DND-41 (cell line): ENCODE measurements at regions not wholly inside any gene's neighbourhood (a gene's known extent, or its start where the extent isn't known, plus 50 kb on each side); places are given as distances from the start of the nearest gene placed in this dataset.

Experiments
- CTCF ChIP-seq: IDR thresholded peaks from 2 replicates; pipeline ENCODE4 v1.5.1; 2012; ENCODE audit warnings: borderline replicate concordance, low read length, moderate library complexity, mild to moderate bottlenecking; ENCODE audit not compliant: poor library complexity, severe bottlenecking; ENCODE audit errors: extremely low read depth
- EZH2 ChIP-seq: IDR thresholded peaks from 3 replicates; pipeline ENCODE4 v1.6.1; 2012; ENCODE audit warnings: borderline replicate concordance, low read depth, mild to moderate bottlenecking, moderate library complexity, low read length, inconsistent platforms; ENCODE audit not compliant: severe bottlenecking

DNA sequence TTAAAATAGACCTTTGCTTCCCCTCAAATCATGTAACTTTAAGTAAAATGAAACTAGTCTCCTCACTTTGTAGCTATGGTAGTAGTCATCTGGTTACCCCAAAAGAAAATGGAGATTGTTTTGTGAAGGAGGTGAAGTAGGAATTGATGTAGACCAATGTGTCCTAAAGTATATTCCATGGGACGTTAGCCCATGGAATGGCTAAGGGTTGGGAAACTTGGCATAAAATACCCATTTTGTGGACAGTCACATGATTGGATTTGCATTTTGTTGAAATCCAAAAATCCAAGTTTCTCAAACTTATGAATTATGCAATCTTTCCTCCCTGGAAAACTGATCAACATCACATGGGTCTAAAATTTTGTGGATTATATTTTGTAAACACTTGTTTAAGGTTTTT lies 290.6 kb downstream of the OSTF1 start:
- no peak for TF ChIP-seq CTCF
- TF ChIP-seq EZH2: no peak
